ENCODE measurements at regions not wholly inside any gene's neighbourhood (a gene's known extent, or its start where the extent isn't known, plus 50 kb on each side); places are given as distances from the start of the nearest gene placed in this dataset.

- 59 to 64% (median 62%) methylated on average over 4 of the region's 4 CpGs for WGBS, 3 donors
- intact Hi-C loops (cut with DNase I), result no loop called here
These were observed 77.5 kb downstream of the MID1IP1 start for GRCh38 chrX:38878641-38879340.

GRCh38 chrX:38879631-38880220 is 78.5 kb downstream of the MID1IP1 start:
- H3K4me3 ChIP-seq, result no peak overlapping the region
- no peak for TF ChIP-seq POLR2A (IDR thresholded peaks at IDR 0.05)
- TF ChIP-seq EP300 (IDR thresholded peaks at IDR 0.05), result no peak
- no peak for TF ChIP-seq CTCF (IDR thresholded peaks at IDR 0.05)
- no peaks in the 10 kb centered on the region for H3K36me3 ChIP-seq
- intact Hi-C loops (cut with DNase I), result no loop called here
- no peaks in the 10 kb centered on the region for H3K4me1 ChIP-seq (ENCODE audit: insufficient read depth)
- no peak overlapping the region for H3K27ac ChIP-seq
- WGBS, 3 donors, result 65 to 69% (median 67%) methylated on average over 4 of the region's 4 CpGs
- H3K27me3 ChIP-seq, result no peaks in the 10 kb centered on the region
- DNase-seq, result no peak
- no peaks in the 10 kb centered on the region for H3K9me3 ChIP-seq

More at GRCh38 chrX:38878641-38879340, 77.5 kb downstream of the MID1IP1 start:
- no peaks in the 10 kb centered on the region for H3K27me3 ChIP-seq
- no peak overlapping the region for H3K4me3 ChIP-seq
- no peaks in the 10 kb centered on the region for H3K36me3 ChIP-seq
- no peak for DNase-seq
- no peaks in the 10 kb centered on the region for H3K4me1 ChIP-seq (ENCODE audit: insufficient read depth)
- no peak for TF ChIP-seq CTCF (IDR thresholded peaks at IDR 0.05)
- TF ChIP-seq POLR2A (IDR thresholded peaks at IDR 0.05), result no peak
- TF ChIP-seq EP300 (IDR thresholded peaks at IDR 0.05), result no peak
- no peaks in the 10 kb centered on the region for H3K9me3 ChIP-seq
- H3K27ac ChIP-seq, result no peak overlapping the region

GRCh38 chrX:38880296-38880854 is 79.1 kb downstream of the MID1IP1 start:
- Histone ChIP-seq H3K4me1 (ENCODE audit: insufficient read depth) (no peaks in the 10 kb centered on the region), H3K4me3 (no peak overlapping the region), H3K27me3 (no peaks in the 10 kb centered on the region), H3K27ac (no peak overlapping the region), H3K36me3 (no peaks in the 10 kb centered on the region), H3K9me3 (no peaks in the 10 kb centered on the region)
- intact Hi-C loops (cut with DNase I), result no loop called here
- 80 to 82% (median 82%) methylated on average over 3 of the region's 3 CpGs for WGBS, 3 donors
- DNase-seq, result no peak
- TF ChIP-seq CTCF (IDR thresholded peaks at IDR 0.05), result no peak
- no peak for TF ChIP-seq POLR2A (IDR thresholded peaks at IDR 0.05)
- TF ChIP-seq EP300 (IDR thresholded peaks at IDR 0.05), result no peak

- no peaks in the 10 kb centered on the region for H3K27me3 ChIP-seq
- intact Hi-C loops (cut with DNase I), result no loop called here
- 63 to 81% (median 63%) methylated on average over 2 of the region's 2 CpGs for WGBS, 3 donors
- H3K9me3 ChIP-seq, result no peaks in the 10 kb centered on the region
- H3K4me1 ChIP-seq (ENCODE audit: insufficient read depth), result no peaks in the 10 kb centered on the region
- no peak for TF ChIP-seq POLR2A (IDR thresholded peaks at IDR 0.05)
- no peak overlapping the region for H3K27ac ChIP-seq
- no peak overlapping the region for H3K4me3 ChIP-seq
- no peak for DNase-seq
- H3K36me3 ChIP-seq, result no peaks in the 10 kb centered on the region
These were observed 79.8 kb downstream of the MID1IP1 start for GRCh38 chrX:38881066-38881465.

DNA sequence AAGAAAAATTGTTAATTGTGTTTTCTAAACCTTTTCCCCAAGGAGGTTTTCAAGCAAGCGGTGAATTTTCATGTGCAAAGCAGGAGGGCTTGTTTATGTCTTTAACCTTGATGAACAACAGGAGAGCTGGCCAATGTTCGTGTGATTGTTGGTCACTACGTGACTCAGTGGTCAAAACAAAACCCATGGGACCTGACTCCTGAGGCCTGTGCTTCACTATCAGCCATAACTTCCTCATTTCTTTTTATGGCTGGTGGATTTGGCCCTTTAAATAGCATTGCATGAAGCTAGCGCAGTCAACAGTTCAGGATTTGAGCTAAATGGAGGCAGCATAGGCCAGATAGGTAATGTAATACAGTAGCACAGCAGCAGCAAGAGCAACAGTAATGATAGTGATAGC is 80.5 kb downstream of the MID1IP1 start:
- intact Hi-C loops (cut with DNase I), result no loop called here

More for the DNA sequence above, 80.5 kb downstream of the MID1IP1 start:
- 69 to 75% (median 73%) methylated on average over 4 of the region's 4 CpGs for WGBS, 3 donors
- no peaks in the 10 kb centered on the region for H3K4me1 ChIP-seq (ENCODE audit: insufficient read depth)
- TF ChIP-seq POLR2A (IDR thresholded peaks at IDR 0.05) (no peak), CTCF (IDR thresholded peaks at IDR 0.05) (no peak), EP300 (IDR thresholded peaks at IDR 0.05) (no peak)
- H3K27ac ChIP-seq, result no peak overlapping the region
- H3K36me3 ChIP-seq, result no peaks in the 10 kb centered on the region
- H3K9me3 ChIP-seq, result no peaks in the 10 kb centered on the region
- DNase-seq, result no peak
- H3K4me3 ChIP-seq, result no peak overlapping the region
- no peaks in the 10 kb centered on the region for H3K27me3 ChIP-seq

Measured in ovary (tissue), 7 donors.